LNCaP clone FGC (cell line): ENCODE measurements at regions not wholly inside any gene's neighbourhood (a gene's known extent, or its start where the extent isn't known, plus 50 kb on each side); places are given as distances from the start of the nearest gene placed in this dataset.
A peak's percentile ranks its signal among the peaks of the same experiment; 100 is the strongest.
"Not testable (repeated sequence)": the region's sequence is repeated elsewhere in the genome, so short reads cannot be mapped to it uniquely, and the experiment has no call there.

Source experiments
- DNase-seq: peaks from one replicate; pipeline ENCODE4 v3.0.0-alpha.2; 2011; ENCODE audit warnings: low read depth
- H3K4me3 ChIP-seq: 2 replicates; pipeline ENCODE4 v1.5.1; 2011; ENCODE audit warnings: mild to moderate bottlenecking, low read depth, low read length, control low read depth
- TF ChIP-seq, protein P1 (sequence below): IDR thresholded peaks from 2 replicates; pipeline ENCODE4 v1.5.1; 2012; ENCODE audit warnings: mild to moderate bottlenecking; ENCODE audit not compliant: control insufficient read depth, insufficient read depth; ENCODE audit errors: extremely low read depth

GRCh38 chr14:88092529-88092928 is 87.6 kb downstream of the GPR65 start:
- H3K4me3 ChIP-seq, result no peak overlapping the region
- no peak for DNase-seq
- TF ChIP-seq, protein P1, sequence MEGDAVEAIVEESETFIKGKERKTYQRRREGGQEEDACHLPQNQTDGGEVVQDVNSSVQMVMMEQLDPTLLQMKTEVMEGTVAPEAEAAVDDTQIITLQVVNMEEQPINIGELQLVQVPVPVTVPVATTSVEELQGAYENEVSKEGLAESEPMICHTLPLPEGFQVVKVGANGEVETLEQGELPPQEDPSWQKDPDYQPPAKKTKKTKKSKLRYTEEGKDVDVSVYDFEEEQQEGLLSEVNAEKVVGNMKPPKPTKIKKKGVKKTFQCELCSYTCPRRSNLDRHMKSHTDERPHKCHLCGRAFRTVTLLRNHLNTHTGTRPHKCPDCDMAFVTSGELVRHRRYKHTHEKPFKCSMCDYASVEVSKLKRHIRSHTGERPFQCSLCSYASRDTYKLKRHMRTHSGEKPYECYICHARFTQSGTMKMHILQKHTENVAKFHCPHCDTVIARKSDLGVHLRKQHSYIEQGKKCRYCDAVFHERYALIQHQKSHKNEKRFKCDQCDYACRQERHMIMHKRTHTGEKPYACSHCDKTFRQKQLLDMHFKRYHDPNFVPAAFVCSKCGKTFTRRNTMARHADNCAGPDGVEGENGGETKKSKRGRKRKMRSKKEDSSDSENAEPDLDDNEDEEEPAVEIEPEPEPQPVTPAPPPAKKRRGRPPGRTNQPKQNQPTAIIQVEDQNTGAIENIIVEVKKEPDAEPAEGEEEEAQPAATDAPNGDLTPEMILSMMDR, result no peak

- TF ChIP-seq, protein P1, result no peak
- no peak overlapping the region for H3K4me3 ChIP-seq
- DNase-seq, result no peak
These were observed 90.9 kb downstream of the GPR65 start for GRCh38 chr14:88095791-88096190.

DNA sequence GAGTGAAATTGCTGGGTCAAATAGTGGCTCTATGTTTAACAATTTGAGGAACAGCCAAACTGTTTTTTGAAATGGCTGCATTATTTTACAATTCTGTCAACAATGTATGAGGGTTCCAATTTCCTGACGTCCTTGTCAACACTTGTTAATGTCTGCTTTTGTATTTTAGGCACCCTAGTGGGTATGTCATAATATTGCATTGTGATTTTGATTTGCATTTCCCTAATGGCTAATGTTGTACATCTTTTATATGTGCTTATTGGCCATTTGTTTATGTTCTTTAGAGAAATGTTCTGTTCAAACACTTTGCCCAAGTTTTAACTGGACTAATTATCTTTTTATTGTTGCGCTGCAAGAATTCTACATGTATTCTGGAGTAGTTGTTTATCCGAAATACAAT is 93.2 kb downstream of the GPR65 start:
- TF ChIP-seq, protein P1, result 0 out of 2 replicates have a peak, but pooled peaks have one; percentile 7
- no peak overlapping the region for H3K4me3 ChIP-seq
- no peak for DNase-seq

- DNase-seq, result no peak
- TF ChIP-seq, protein P1, result no peak
- H3K4me3 ChIP-seq, result no peak overlapping the region
These were observed 99.8 kb downstream of the GPR65 start for GRCh38 chr14:88104710-88105109.

DNA sequence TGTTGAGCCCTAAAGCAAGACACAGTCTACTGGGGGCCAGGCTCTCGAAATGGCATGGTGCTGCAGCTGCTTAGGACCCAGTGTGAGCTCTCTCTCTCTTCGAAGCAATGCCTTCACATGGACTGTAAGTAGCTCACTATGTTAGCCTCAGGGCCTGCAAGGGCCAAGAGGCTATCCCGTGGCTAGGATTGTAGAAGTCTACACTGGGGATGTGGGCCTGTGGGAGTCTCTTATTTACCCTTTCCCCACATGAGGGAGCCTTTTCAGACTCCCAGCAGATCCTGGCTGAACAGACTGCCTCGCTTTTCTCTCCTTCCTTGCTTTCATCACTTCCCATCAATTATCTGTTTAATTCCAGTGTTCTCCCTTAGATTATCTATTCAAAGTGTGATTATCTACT is 101.4 kb downstream of the GPR65 start:
- DNase-seq, result no peak
- H3K4me3 ChIP-seq, result no peak overlapping the region
- TF ChIP-seq, protein P1, result no peak

- not testable (repeated sequence) for DNase-seq, H3K4me3 ChIP-seq
These were observed 122.7 kb downstream of the GPR65 start for GRCh38 chr14:88127669-88128068.

DNA sequence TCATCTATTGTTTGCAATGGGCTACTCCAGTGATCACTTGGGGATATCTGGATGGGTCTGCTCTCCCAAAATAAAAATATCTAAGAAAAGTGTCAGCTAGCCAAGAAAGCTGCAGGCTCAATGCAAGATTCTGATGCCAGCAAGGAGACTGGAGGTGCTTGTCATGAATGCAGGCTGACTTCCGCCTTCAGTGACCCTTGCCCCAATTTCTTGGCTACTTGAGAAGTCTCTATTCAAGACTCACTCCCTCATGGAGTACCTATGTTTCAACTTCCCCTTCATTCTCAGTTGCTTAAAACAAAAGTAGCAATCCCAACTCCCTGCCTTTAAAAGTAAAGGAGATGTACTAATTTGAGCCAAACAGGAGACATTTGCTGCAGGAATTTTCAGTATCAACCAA is 123.9 kb downstream of the GPR65 start:
- DNase-seq, result no peak
- H3K4me3 ChIP-seq, result no peak overlapping the region
- TF ChIP-seq, protein P1, result no peak
